Ascending aorta (tissue), 2 donors: ENCODE measurements at regions not wholly inside any gene's neighbourhood (a gene's known extent, or its start where the extent isn't known, plus 50 kb on each side); places are given as distances from the start of the nearest gene placed in this dataset.

Experiments used
- DNase-seq, 2 donors: peaks; one replicate each; pipeline ENCODE4 v3.0.0-alpha.2; 2019; ENCODE audit warnings: low spot score in 2 of 2
- H3K27ac ChIP-seq, 2 donors: fragments of 200-600 bp; sonication (generic); one replicate each; pipeline ENCODE4 v1.5.1; 2016 to 2017; ENCODE audit warnings: mild to moderate bottlenecking in 1 of 2
- H3K27me3 ChIP-seq: fragments of 200-600 bp; sonication (generic); one replicate; pipeline ENCODE4 v1.5.1; 2017
- H3K36me3 ChIP-seq, 2 donors: fragments of 200-600 bp; sonication (generic); one replicate each; pipeline ENCODE4 v1.5.1; 2016
- H3K4me1 ChIP-seq, 2 donors: fragments of 200-600 bp; sonication (generic); one replicate each; pipeline ENCODE4 v1.5.1; 2016 to 2017; ENCODE audit warnings: mild to moderate bottlenecking in 1 of 2
- H3K4me3 ChIP-seq, 2 donors: fragments of 200-600 bp; sonication (generic); one replicate each; pipeline ENCODE4 v1.5.1; 2016 to 2017; ENCODE audit warnings: mild to moderate bottlenecking in 1 of 2
- H3K9me3 ChIP-seq, 2 donors: fragments of 200-600 bp; sonication (generic); one replicate each; pipeline ENCODE4 v1.5.1; 2016
- CTCF ChIP-seq, 3 experiments: fragments of 200-600 bp in 2 of 3; fragments of 450-650 bp in 1 of 3; sonication (generic) in 2 of 3; IDR thresholded peaks; one replicate each; pipeline ENCODE4 v1.5.1; 2016 to 2019; ENCODE audit warnings: antibody characterized with exemption in 3 of 3, mild to moderate bottlenecking in 1 of 3, moderate library complexity in 1 of 3
- intact Hi-C: fragments of 100-400 bp; cut with DNase I; formaldehyde crosslinking; loops from one replicate; pipeline ENCODE4 v1.15.1; 2023

DNA sequence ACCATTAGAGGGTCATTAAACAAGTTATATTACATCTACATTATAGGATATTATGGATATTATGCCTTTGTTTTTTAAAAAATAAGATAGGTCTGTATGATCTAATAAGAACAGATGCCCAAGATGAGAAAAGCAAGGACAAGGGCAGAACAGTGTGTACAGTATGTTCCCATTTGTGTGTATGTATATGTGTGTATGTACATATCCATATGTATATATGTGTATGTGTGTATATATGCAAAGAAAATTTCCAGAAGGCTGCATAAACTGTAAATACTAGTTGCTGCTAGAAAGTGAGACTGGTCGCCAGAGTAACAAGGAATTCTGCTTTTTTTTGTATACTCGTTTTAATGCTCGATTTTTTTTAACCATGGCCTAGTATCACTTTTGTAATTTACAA, 58.1 kb upstream of the GLIS3 start:
- H3K27ac ChIP-seq, result no peak overlapping the region
- no peak for DNase-seq
- no peaks in the 10 kb centered on the region for H3K36me3 ChIP-seq
- H3K9me3 ChIP-seq, result no peaks in the 10 kb centered on the region
- H3K4me3 ChIP-seq, result no peak overlapping the region
- no peak for TF ChIP-seq CTCF (IDR thresholded peaks at IDR 0.05)
- intact Hi-C loops, result no loop called here
- no peaks in the 10 kb centered on the region for H3K27me3 ChIP-seq
- no peaks in the 10 kb centered on the region for H3K4me1 ChIP-seq

DNA sequence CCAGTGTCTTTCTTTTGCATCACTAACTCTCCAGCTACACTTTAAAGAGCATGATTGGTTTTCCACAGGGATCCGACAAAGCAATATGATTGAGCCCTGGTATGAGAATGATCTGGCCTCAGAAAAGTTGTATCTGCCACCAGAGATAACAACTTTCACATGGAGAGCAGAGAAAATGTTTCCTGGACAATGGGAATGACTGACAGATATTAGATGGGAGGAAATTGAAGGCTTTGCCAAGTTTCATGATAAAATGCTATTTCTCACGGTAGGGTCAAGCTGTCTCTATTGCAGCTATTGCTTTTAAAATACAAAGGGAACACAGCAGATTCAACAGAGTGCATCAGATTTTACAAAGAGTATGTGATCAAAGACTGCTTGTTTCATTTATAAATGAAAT, 56.4 kb upstream of the GLIS3 start:
- Histone ChIP-seq H3K27ac (no peak overlapping the region), H3K4me3 (no peak overlapping the region), H3K27me3 (no peaks in the 10 kb centered on the region), H3K4me1 (no peaks in the 10 kb centered on the region), H3K36me3 (no peaks in the 10 kb centered on the region), H3K9me3 (no peaks in the 10 kb centered on the region)
- intact Hi-C loops, result no loop called here
- DNase-seq, result no peak
- no peak for TF ChIP-seq CTCF (IDR thresholded peaks at IDR 0.05)

GRCh38 chr9:4353236-4353635, 53.4 kb upstream of the GLIS3 start:
- no peaks in the 10 kb centered on the region for H3K36me3 ChIP-seq
- no peaks in the 10 kb centered on the region for H3K4me1 ChIP-seq
- intact Hi-C loops, result no loop called here
- H3K27ac ChIP-seq, result no peak overlapping the region
- DNase-seq, result no peak
- TF ChIP-seq CTCF (IDR thresholded peaks at IDR 0.05), result no peak
- no peak overlapping the region for H3K4me3 ChIP-seq
- no peaks in the 10 kb centered on the region for H3K27me3 ChIP-seq
- no peaks in the 10 kb centered on the region for H3K9me3 ChIP-seq

DNA sequence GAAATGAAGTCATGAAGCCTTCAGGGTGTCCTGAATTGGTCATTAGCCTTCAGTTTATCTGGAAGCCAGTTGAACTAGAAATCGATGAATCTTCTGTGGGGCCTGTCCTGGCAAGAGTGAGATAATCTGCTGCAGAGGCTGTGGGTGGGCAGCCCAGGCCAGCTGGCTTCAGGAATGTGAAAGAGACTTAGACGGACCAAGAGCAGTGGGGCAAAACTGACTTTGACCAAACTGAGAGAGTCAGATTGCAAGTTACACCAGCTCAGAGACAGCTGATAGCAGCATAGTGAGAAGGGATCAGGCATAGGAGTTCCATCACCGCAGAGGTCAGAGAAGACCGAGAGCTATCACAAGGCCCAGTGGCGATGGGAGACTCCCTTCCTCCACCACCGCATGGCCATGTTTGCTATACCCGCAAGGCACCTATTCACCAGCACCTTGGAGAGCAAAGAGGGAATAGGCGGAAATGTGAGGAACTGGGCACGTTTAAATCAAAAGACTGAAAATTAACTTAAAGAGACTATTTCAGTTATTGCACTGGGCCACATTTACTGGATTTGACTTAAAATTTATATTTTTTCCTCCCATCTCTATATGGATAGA, 50.0 kb upstream of the GLIS3 start:
- no peak for DNase-seq
- intact Hi-C loops, result no loop called here
- Histone ChIP-seq H3K4me3 (no peak overlapping the region), H3K9me3 (no peaks in the 10 kb centered on the region), H3K36me3 (no peaks in the 10 kb centered on the region), H3K27ac (no peak overlapping the region), H3K27me3 (no peaks in the 10 kb centered on the region), H3K4me1 (no peaks in the 10 kb centered on the region)
- no peak for TF ChIP-seq CTCF (IDR thresholded peaks at IDR 0.05)
